Endodermal cell (in vitro differentiated cells): ENCODE measurements at regions not wholly inside any gene's neighbourhood (a gene's known extent, or its start where the extent isn't known, plus 50 kb on each side); places are given as distances from the start of the nearest gene placed in this dataset.

Source experiments
- DNase-seq: peaks from one replicate; pipeline ENCODE4 v3.0.0-alpha.2; 2017
- H3K27ac ChIP-seq: 2 replicates; pipeline ENCODE4 v1.5.1; 2013; ENCODE audit warnings: mild to moderate bottlenecking, low read depth, low read length, moderate library complexity
- H3K27me3 ChIP-seq: 2 replicates; pipeline ENCODE4 v1.6.1; 2013; ENCODE audit warnings: mild to moderate bottlenecking, low read length, moderate library complexity; ENCODE audit not compliant: insufficient read depth, control insufficient read depth, poor library complexity, severe bottlenecking
- H3K36me3 ChIP-seq: 2 replicates; pipeline ENCODE4 v1.7.0; 2013; ENCODE audit warnings: mild to moderate bottlenecking, low read length, moderate library complexity; ENCODE audit not compliant: control insufficient read depth, insufficient read depth
- H3K4me1 ChIP-seq: one replicate; pipeline ENCODE4 v1.7.0; 2013; ENCODE audit warnings: low read length; ENCODE audit not compliant: control insufficient read depth, insufficient read depth
- H3K4me3 ChIP-seq: 2 replicates; pipeline ENCODE4 v1.5.1; 2013; ENCODE audit warnings: mild to moderate bottlenecking, low read length, moderate library complexity
- H3K9ac ChIP-seq: 2 replicates; pipeline ENCODE4 v1.6.1; 2013; ENCODE audit warnings: mild to moderate bottlenecking, low read length, moderate library complexity; ENCODE audit not compliant: poor library complexity, severe bottlenecking; ENCODE audit errors: extremely low read depth
- H3K9me3 ChIP-seq: 2 replicates; pipeline ENCODE4 v1.6.1; 2013; ENCODE audit warnings: mild to moderate bottlenecking, low read length, moderate library complexity; ENCODE audit not compliant: control insufficient read depth
- H3K27ac Mint-ChIP-seq: 2 replicates; pipeline ENCODE4 v1.8.0; 2020; ENCODE audit warnings: mixed read lengths
- H3K27me3 Mint-ChIP-seq: 2 replicates; pipeline ENCODE4 v1.8.0; 2021; ENCODE audit warnings: mild to moderate bottlenecking, mixed read lengths; ENCODE audit not compliant: insufficient read depth
- H3K36me3 Mint-ChIP-seq: 2 replicates; pipeline ENCODE4 v1.8.0; 2020; ENCODE audit warnings: low read depth, mixed read lengths
- H3K4me1 Mint-ChIP-seq: 2 replicates; pipeline ENCODE4 v1.8.0; 2020; ENCODE audit warnings: mixed read lengths
- H3K4me3 Mint-ChIP-seq: 2 replicates; pipeline ENCODE4 v1.8.0; 2020; ENCODE audit warnings: mild to moderate bottlenecking, moderate library complexity, mixed read lengths
- H3K9me3 Mint-ChIP-seq: 2 replicates; pipeline ENCODE4 v1.8.0; 2020; ENCODE audit warnings: mild to moderate bottlenecking, mixed read lengths
- CTCF ChIP-seq: fragments of 200-600 bp; sonication (generic); conservative IDR thresholded peaks from 2 replicates; pipeline ENCODE4 v1.5.0; 2021; ENCODE audit warnings: antibody characterized with exemption, mild to moderate bottlenecking
- WGBS, 2 experiments: methylation state at CpG; one replicate each; pipeline versions ENCODE4 v1.1.5 to v1.1.7; 2013; ENCODE audit warnings: missing lambda C conversion rate in 2 of 2, mixed read lengths in 1 of 2; ENCODE audit not compliant: insufficient coverage in 1 of 2, insufficient read length in 1 of 2; 5-methylcytosine and 5-hydroxymethylcytosine counted together

GRCh38 chr12:119258556-119258955 lies 76.0 kb upstream of the CCDC60 start:
- Histone ChIP-seq H3K4me1 (peaks cover 4% of the 10 kb centered on the region), H3K27ac (peak overlapping the region; percentile 34), H3K9me3 (peaks cover 4% of the 10 kb centered on the region), H3K9ac (no peak overlapping the region), H3K4me3 (no peak overlapping the region), H3K27me3 (no peaks in the 10 kb centered on the region), H3K36me3 (no peaks in the 10 kb centered on the region)
- no peaks in the 10 kb centered on the region for H3K27me3 Mint-ChIP-seq
- no peaks in the 10 kb centered on the region for H3K9me3 Mint-ChIP-seq
- H3K4me1 Mint-ChIP-seq = peaks cover 10% of the 10 kb centered on the region
- no peak for DNase-seq
- no peak for TF ChIP-seq CTCF
- WGBS, 2 experiments = 85 to 87% methylated on average over 2 to 4 of the region's 4 CpGs
- H3K4me3 Mint-ChIP-seq = no peak overlapping the region
- H3K36me3 Mint-ChIP-seq = no peaks in the 10 kb centered on the region
- H3K27ac Mint-ChIP-seq = no peak overlapping the region

- Histone ChIP-seq H3K27ac (no peak overlapping the region), H3K27me3 (no peaks in the 10 kb centered on the region), H3K9me3 (peaks cover 4% of the 10 kb centered on the region), H3K9ac (no peak overlapping the region), H3K36me3 (no peaks in the 10 kb centered on the region), H3K4me1 (peaks cover 4% of the 10 kb centered on the region), H3K4me3 (no peak overlapping the region)
- Mint-ChIP-seq H3K27ac (no peak overlapping the region), H3K27me3 (no peaks in the 10 kb centered on the region), H3K9me3 (no peaks in the 10 kb centered on the region), H3K4me3 (no peak overlapping the region), H3K36me3 (no peaks in the 10 kb centered on the region), H3K4me1 (peaks cover 12% of the 10 kb centered on the region)
- no peak for TF ChIP-seq CTCF
- 75% methylated on average over 4 of the region's 4 CpGs; no CpG with 5 or more reads in 1 of the 2 experiments for WGBS, 2 experiments
- no peak for DNase-seq
Observed at GRCh38 chr12:119259484-119259883, 75.0 kb upstream of the CCDC60 start.

GRCh38 chr12:119262388-119262787 lies 72.1 kb upstream of the CCDC60 start:
- no peak overlapping the region for H3K4me3 Mint-ChIP-seq
- peaks cover 17% of the 10 kb centered on the region for H3K9me3 Mint-ChIP-seq
- H3K27ac Mint-ChIP-seq = no peak overlapping the region
- no peaks in the 10 kb centered on the region for H3K36me3 Mint-ChIP-seq
- Histone ChIP-seq H3K4me1 (peaks cover 4% of the 10 kb centered on the region), H3K9me3 (peaks cover 4% of the 10 kb centered on the region), H3K27ac (no peak overlapping the region), H3K27me3 (no peaks in the 10 kb centered on the region), H3K9ac (no peak overlapping the region), H3K4me3 (no peak overlapping the region), H3K36me3 (no peaks in the 10 kb centered on the region)
- peaks cover 12% of the 10 kb centered on the region for H3K4me1 Mint-ChIP-seq
- 93% methylated on average over 2 of the region's 2 CpGs; no CpG with 5 or more reads in 1 of the 2 experiments for WGBS, 2 experiments
- H3K27me3 Mint-ChIP-seq = no peaks in the 10 kb centered on the region
- DNase-seq = no peak
- TF ChIP-seq CTCF = no peak
